Ramos (cell line): ENCODE measurements at regions not wholly inside any gene's neighbourhood (a gene's known extent, or its start where the extent isn't known, plus 50 kb on each side); places are given as distances from the start of the nearest gene placed in this dataset.

Experiments used
- in situ Hi-C: fragments of 300-500 bp; cut with MboI; formaldehyde crosslinking; loops from one replicate; pipeline ENCODE4 v1.14.3; 2022; ENCODE audit warnings: low sequenced_read_pairs; ENCODE audit not compliant: unreplicated experiment

DNA sequence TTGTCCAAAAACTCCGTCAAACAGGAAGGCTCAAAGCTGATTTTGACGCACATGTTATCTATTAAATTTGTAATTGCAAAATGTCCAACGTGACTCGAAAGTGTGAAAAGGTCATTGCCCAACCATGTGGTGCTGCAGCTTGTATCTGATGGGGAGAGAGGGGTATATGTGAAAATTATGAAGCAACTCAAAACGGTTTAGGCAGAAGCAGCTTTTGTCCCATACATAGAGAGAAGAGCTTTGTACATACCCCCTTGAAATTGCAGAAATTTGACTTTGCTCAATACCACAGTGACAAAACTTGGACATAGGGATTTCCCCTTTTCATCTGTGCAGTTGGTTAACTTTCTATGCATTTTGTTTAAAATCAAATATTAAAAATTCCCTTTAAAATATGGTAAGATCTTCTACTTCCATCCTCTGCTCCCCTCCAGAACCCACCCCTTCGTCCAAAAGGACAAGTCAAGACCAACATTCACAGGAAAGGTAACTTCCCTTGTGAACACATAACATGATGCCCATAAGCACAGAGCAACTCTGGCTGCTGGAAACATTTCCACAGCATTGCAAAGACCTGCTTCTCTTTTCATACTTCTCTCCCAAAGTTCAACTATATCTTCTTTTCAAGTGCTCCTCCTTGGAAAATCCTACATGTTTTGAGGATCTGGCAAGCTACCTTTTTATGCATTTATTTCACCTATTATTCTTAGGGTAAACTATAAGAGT is 253.7 kb upstream of the THBS1 start:
- in situ Hi-C loops, result no loop called here

DNA sequence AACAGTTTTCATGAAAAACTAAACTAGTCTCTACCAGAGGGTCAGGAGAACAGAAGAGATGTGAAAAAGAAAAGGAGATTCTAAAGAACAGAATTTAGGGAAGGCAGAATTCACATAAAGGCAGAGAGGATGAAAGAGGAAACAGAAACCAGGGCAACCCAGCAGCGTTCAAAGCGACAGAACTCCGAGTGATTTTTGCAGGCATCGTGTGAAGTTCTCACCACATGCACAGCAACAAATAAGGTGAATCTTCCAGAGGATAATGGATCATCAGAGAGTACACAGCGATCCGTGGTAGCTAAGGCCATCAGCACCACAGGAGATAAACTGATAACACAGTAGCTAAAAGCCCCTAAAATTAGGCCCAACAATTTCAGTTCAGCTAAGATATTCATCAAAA is 250.8 kb upstream of the THBS1 start:
- in situ Hi-C loops, result no loop called here

DNA sequence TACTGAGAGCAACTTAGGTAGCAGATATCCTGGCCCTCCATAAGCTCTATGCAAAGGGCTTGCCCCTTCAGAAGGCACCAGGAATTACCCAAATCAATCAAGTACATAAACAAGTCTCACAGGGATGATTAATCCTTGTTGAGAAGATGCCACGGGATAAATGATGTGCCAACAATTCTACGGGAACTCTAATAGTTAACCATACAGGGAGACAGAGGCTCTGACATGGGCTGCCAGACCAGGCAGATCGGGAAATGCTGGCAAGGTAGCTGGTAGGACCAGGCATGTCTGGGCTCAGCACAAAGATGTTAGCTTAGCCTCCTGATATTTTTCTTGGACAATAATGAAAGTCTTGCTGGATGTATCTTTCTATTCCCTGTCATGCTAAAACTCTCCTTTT is 249.3 kb upstream of the THBS1 start:
- in situ Hi-C loops, result no loop called here

DNA sequence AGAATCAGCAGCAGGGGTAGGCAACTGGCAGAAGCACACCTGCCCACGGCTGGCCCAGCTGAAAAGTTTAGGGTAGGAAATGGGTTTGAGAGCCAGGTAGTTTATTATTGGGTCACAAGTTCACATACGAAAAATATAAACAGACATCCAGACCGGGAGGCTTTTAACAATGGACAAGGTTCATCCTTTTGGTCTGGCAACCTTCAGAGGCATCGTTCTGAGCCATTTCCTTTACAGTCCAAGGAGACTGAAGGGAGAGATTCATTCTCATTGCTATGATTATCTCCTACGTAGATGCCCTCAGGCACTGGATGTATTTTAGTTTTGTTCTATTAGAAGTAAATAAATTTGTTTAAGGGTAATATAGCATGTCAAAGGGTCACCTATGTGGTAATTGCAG is 248.0 kb upstream of the THBS1 start:
- in situ Hi-C loops, result no loop called here

DNA sequence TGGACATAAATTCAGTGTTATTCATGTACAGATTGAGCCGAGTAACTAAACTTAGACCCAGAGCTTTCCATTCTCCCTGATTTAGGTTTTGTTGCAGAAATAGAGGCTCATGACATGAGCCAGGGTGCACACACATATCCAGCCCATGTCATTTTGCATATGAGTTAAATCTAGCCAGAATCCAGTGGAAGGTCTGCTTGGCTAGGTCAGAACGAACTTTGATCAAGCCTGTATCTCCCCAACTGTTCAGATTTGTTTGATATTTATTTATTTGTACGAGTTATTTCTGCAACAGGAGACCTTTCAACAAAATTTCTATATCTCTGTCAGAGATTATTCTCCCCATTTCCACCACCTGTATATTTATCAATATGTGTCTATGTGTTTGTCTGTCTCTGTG is 247.5 kb upstream of the THBS1 start:
- in situ Hi-C loops, result no loop called here

DNA sequence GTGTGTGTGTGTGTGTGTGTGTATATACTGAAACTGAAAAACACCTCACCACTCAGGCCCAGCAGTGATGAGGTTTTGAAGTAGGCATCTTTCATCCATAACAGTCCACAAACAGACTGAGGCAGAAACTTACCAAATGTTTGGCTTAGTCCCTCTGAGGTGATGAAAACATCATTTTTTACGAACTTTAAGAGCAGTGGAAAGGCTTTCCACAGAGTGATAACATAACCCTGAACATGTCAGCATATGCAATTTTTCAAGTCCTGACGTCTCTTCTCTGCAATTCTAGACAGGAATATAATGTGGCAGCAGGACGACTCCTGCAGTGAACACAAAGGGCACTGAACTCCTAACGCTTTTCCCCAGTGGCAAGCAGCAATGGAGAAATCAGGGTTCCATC is 247.0 kb upstream of the THBS1 start:
- in situ Hi-C loops, result no loop called here

DNA sequence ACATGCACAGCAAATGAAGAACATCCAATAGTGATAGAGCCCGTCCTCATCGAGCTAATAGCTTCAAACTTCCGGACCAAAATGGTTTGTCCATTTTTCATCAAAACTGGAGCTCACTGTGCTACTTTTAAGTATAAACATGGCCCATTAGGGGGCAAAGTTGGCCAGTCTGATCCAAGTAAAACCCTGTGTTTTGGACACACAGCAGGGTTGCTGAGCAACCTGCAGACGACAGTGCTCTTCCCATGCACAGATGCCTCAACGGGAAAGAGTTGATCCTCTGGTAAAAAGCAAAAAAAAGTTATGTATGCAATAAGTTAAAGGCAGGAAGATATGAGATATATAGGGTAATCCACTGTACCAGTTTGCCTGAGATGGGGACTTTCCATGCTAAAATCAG is 244.0 kb upstream of the THBS1 start:
- in situ Hi-C loops, result no loop called here

DNA sequence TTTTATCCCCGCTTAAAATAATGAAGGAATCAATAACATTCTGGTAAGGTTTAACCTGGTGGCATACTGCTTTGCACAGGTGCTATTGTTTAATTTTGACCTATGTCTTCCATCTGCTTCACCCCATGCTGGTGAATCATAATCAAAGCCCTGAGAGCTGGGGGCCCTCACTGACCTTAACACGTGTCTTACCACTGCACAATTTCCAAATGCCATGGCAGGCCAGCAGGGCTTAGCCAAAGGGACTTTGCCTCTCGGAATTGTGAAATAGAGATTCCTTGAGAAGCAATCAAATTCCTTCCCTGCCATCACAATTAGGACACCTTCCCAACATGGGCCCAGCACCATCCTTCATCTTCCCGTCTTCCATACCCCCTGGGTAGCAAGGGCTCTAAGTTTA is 242.6 kb upstream of the THBS1 start:
- in situ Hi-C loops, result no loop called here

DNA sequence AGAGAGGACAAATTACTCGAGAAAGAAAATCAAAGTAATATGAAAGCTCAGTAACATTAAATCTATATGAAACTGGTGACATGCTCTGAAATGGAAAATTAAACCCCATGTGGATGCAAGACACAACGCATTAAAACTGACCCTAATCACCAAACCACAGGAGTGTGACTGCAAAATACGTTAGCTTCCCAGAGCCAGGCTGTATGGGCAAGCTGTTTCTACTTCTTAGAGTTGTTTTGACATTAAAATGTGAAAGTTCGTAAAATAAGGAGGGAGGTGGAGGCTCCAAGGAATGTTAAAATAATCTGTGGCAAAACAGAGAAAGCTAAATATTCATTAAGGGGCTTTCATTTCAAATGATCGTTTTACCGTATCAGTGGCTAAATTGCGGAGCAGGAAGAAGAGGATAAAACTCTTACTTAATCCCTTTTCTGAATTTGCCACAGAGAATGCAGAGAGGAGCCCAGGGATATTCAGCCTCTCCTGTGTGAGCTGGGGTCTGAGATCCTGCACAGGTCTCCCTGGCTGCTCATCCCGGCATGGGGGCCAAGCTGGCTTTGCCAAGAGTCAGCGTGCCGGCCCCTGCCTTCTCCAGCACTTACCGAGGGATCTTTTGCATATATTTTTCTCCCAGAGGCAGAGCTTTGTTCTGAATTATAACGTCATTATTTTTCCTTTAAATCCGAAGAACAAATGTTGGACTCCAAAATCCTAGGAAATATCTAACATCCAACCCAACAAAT is 239.8 kb upstream of the THBS1 start:
- in situ Hi-C loops, result no loop called here

DNA sequence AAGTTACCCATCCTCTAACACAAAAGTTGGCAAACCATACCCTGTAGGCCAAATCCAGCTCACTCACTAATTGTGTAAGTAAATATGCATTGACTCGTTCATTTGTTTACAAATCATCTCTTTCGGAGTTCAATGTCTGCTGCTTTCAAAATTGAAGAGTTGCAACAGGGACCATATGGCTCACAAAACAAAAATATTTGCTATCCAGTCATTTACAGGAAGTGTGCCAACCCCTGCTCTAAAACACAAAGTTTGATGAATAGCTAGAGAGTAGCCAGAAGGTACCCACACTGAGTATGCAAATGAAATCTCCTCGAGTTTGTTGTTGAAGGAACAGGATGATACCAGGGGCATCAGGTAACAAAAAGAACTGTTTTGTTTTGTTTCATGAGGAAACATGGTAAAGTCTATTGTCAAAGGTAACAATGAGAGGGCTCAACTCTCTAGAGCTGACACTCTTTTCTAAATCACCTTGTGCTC is 236.2 kb upstream of the THBS1 start:
- in situ Hi-C loops, result no loop called here

DNA sequence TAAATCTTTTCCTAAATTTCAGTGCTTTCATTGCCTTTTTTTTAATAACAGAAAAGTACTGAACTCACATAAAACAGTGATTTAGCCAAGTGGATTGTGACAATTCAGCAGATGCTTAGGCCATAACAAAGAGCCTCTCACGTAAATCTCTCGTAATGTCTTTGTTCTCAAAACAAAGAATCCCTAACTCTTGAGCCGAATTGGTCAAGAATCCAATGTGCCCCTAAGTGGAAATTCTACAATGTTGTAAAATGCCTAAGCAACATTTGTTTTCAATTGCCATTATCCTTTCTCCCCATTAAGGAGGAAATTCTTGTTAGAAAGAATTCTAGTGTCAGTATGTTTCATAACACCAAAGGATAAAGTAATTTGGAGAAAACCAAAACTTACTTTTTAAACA is 235.7 kb upstream of the THBS1 start:
- in situ Hi-C loops, result no loop called here

DNA sequence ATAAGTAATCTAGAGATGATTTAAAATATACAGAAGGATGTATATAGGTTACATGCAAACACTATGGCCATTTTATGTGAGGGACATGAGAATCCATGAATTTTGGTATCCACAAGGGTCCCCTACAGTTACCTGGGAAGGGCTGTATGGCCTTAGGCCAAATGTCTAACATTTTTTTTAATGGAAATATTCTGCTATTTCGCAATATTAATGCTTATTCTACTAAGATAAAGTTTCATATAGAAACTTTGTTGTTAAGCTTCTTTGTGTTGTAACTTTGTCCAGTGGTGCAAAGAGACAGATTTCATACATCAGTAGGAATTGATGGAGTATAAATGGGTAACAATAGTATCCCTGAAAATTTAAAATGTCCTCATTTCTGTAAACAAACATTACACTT is 233.4 kb upstream of the THBS1 start:
- in situ Hi-C loops, result no loop called here

DNA sequence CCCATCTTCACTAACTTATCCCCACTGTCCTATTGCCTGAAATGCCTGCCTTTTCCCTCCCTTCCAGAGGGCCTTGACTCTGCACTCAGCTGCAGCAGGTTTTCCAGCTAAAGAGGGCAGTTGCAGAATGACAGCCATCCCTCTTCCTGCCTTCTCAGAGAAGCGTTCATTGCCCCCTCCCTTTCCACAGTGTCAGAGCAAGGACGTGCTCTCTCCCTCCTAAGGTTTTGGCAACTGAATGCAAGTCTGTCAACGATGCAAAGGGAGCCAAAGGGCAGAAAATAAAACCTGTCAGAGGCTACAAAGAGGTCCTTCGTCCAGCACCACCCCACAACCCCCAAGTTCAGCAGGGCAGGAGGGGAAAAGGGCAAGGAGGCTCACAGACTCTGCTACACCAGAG is 230.1 kb upstream of the THBS1 start:
- in situ Hi-C loops, result no loop called here

DNA sequence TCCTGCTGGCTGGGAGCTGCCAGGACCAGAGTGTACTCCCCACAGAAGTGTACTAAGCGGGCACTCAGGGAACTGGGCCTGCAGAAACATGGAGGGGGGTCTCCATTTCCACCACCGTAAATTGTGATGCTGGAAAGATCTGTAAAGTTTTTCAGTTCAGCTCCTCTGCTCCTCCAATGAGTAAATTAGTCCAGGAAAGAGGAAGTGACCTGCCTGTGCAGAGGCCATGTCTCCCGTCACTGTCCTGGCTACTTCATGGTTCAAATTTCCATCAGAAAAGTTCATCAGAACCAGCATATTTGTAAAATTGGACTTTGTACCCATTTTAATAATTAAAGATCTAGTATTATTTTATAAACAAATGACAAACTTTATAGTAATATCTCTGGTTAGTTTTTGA is 226.7 kb upstream of the THBS1 start:
- in situ Hi-C loops, result no loop called here

DNA sequence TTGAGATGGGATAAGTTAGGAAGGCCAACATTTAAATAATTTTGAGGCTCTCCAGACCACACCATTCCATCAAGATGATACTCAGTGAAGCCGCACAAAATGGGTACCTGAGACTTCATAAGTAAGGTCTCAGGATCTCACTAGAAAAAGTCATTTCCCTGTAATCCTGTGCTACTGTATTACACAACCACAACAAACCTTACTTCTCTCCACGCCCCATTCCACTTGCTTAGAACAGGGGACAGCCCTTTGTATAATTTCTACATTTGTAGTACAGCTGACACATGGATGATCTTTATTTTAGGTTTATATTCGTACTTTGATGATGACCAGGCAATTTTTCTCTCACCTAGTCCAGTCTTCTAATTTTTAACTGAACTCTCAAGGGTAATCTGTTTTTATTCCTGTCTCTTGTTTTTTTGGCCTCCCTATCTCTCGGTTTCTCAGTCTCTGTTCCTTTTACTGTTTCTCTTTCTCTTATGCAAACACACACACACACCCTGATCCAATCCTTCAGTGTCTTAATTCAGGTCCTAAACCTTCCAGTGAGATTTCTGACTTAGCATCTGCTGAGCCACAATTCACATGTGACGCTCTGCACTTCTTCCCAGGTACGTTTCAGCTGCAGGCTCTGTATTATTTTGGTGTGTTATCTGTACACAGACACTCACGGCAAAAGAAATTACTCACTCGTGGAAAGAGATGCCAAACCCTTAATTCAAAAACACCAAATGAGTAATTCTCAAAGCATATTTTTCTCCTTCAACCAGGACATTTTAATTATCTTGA is 223.2 kb upstream of the THBS1 start:
- in situ Hi-C loops, result no loop called here

DNA sequence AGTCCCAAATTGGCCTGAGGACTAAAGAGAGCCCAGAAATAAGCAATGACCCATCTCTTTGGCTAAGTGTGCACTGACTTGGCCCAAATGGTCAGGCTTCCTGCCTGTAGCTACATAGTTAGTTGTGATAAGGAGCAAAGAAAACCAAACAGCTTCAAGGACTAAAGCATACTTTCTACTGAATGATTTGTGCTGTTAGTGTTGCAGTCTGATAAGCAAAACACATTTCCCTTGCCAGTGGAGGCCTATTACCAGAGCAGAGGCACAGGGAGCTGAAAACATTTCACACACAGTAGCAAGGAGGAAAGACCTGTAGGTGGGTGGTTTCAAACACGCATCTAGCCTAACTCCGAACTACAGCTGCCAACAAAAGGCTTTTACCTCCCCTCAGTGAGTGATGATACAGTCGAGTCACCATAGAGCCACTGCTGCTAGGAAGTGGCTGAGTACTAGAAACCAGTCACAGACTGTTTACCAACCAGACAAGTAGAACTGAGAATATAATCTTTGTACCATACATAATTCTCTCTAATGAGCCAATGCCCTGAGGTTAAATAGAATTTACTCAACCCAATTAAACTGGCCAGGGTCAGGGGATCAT is 222.3 kb upstream of the THBS1 start:
- in situ Hi-C loops, result no loop called here

DNA sequence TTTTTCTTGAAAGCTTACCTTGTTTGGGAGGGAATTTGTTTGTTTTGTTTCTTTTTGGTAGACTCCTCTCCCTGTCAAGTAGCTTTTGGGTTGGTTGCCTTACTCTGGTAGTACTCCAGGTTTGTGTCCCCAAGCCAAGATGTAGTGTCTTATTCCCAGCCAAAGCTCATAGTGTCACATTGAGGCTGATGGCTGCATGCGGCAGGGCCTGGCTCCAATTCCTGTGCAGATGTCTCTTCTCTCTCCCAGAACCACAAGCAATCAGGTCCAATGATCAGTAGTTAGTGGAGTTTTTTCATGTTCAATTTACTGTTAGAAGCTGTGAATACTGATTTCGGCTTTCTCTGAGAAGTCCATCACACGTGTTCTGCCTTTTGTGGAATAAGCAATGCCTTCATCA is 221.1 kb upstream of the THBS1 start:
- in situ Hi-C loops, result no loop called here

DNA sequence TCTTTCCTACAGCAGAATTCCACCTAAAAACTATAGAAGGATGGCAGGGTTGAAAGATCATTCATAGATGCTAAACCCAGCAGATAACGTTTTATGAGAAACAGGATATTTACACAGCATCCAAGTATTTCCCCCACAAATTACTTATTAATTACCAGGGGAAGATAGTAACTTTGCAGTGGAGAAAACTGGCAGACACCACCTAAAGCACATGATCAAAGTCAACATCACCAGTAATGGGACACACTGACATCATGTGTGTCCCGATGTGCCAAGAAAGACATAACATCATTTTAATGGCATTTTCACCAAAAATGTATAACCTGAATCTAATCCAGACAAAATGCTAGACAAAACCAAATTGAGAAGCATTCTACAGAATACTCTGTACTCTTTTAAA is 220.4 kb upstream of the THBS1 start:
- in situ Hi-C loops, result no loop called here

DNA sequence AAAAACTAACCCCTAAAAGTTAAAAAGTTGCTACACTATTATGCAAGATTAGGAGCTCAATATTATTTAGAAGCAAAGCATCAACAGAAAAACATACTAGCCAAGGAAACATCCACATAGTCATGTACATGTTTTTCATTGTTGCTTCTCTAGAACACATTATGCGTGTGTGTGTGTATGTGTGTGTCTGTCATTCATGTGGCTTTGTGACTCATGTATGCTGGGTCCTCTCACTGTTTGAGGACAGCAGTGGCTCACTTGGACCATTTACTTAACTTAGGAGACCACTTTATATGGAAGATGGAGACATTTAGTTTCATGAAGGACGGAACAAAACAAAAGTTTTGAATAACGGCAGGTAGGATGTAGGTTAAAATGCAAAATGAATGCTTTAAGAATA is 219.4 kb upstream of the THBS1 start:
- in situ Hi-C loops, result no loop called here

DNA sequence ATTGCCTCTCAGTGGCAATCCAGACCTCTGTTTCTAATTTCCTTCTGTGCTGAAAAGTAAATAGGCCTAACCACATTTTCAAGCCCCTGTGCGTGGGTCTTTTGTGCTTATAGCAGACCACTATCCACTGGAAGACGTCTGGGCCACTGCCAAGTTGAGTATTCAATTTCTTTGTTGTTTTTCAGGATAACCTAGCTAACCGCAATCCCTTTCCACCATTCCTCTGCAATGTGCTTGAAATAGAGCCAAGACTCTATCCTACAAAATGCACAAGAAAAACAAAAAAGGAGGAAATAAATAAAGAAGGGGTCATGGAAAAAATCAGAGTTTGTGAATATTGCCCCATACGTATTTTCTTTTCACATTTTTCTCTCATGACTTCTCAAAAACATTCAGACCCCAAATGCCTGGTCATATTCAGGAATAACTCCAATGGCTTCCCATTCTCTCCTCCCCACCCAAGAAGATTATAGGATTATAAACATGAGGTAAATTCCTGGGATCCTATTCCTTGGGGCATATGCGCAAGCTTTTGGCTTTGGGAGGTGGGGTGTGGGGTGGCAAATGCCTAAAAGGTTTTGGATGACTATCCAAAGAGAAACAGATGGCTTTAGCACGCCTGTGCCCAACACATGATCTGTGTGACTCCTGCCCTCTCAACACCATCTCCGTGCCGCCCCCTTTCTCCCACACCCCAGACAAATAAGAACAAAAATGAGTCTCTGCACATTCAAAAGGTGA is 217.9 kb upstream of the THBS1 start:
- in situ Hi-C loops, result no loop called here
